ENCODE measurements at regions not wholly inside any gene's neighbourhood (a gene's known extent, or its start where the extent isn't known, plus 50 kb on each side); places are given as distances from the start of the nearest gene placed in this dataset.

DNA sequence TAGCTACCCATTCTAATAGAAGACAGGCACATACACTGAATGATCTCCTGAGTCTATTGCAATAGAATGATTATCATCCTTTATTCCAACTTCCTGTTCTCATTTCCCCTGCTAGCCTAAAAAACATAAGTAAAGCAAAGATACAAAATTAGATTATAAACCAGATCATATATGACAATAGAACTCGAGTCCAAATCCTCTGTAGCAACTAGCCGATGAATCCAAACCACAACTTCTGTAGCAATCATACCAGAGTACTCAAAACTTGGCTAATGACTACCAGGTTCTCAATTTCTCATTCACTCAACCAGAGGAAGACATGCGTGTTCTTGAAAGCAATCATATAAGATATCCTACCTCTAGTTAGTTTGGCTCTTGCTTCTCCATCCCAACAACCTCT lies 622.1 kb downstream of the PSAT1 start:
- H3K9ac ChIP-seq (ENCODE audit: insufficient read depth, low read length, poor library complexity, severe bottlenecking), result no peak overlapping the region
- no peak for DNase-seq
- Mint-ChIP-seq H3K9me3 (peaks cover 2 to 11% (median 6%) of the 10 kb centered on the region in 7 donors), H3K27me3 (ENCODE audit: low read depth in 3 of 3) (no peaks in the 10 kb centered on the region), H3K4me1 (no peaks in the 10 kb centered on the region), H3K4me3 (no peak overlapping the region), H3K27ac (no peak overlapping the region), H3K36me3 (no peaks in the 10 kb centered on the region)
- intact Hi-C loops (cut with micrococcal nuclease), result no loop called here
- TF ChIP-seq, protein P1, sequence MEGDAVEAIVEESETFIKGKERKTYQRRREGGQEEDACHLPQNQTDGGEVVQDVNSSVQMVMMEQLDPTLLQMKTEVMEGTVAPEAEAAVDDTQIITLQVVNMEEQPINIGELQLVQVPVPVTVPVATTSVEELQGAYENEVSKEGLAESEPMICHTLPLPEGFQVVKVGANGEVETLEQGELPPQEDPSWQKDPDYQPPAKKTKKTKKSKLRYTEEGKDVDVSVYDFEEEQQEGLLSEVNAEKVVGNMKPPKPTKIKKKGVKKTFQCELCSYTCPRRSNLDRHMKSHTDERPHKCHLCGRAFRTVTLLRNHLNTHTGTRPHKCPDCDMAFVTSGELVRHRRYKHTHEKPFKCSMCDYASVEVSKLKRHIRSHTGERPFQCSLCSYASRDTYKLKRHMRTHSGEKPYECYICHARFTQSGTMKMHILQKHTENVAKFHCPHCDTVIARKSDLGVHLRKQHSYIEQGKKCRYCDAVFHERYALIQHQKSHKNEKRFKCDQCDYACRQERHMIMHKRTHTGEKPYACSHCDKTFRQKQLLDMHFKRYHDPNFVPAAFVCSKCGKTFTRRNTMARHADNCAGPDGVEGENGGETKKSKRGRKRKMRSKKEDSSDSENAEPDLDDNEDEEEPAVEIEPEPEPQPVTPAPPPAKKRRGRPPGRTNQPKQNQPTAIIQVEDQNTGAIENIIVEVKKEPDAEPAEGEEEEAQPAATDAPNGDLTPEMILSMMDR (IDR thresholded peaks at IDR 0.05), result no peak
- no peak overlapping the region for H3K4me2 ChIP-seq (replicated peaks; ENCODE audit: extremely low read depth, low read length, poor library complexity, severe bottlenecking)
- H3K9me3 ChIP-seq (replicated peaks in 1 of 2; ENCODE audit: control insufficient read depth in 1 of 2, insufficient read depth in 1 of 2, low read length in 2 of 2), result peaks cover 6 to 7% of the 10 kb centered on the region in 2 donors
- H3K27me3 ChIP-seq (ENCODE audit: control insufficient read depth in 2 of 2, insufficient read depth in 2 of 2, low read length in 2 of 2), result no peaks in the 10 kb centered on the region
- no peaks in the 10 kb centered on the region for H4K20me1 ChIP-seq (ENCODE audit: insufficient read depth, low read length)
- H3K36me3 ChIP-seq (replicated peaks in 1 of 2; ENCODE audit: control insufficient read depth in 1 of 2, insufficient read depth in 2 of 2, low read length in 2 of 2), result no peaks in the 10 kb centered on the region
- WGBS (ENCODE audit: insufficient coverage), result 90% methylated on average over 3 of the region's 3 CpGs
- no peaks in the 10 kb centered on the region for H3K79me2 ChIP-seq (ENCODE audit: insufficient read depth, low read length)
- no peak overlapping the region for H3K27ac ChIP-seq (ENCODE audit: low read depth in 1 of 2, low read length in 2 of 2)
- H3K4me3 ChIP-seq (replicated peaks in 1 of 3; ENCODE audit: low read depth in 2 of 3, low read length in 3 of 3), result no peak overlapping the region
- H2AFZ ChIP-seq (ENCODE audit: insufficient read depth, low read depth, low read length, poor library complexity, severe bottlenecking), result no peak overlapping the region
- no peaks in the 10 kb centered on the region for H3K4me1 ChIP-seq (ENCODE audit: control insufficient read depth in 1 of 2, insufficient read depth in 2 of 2, low read length in 2 of 2)

DNA sequence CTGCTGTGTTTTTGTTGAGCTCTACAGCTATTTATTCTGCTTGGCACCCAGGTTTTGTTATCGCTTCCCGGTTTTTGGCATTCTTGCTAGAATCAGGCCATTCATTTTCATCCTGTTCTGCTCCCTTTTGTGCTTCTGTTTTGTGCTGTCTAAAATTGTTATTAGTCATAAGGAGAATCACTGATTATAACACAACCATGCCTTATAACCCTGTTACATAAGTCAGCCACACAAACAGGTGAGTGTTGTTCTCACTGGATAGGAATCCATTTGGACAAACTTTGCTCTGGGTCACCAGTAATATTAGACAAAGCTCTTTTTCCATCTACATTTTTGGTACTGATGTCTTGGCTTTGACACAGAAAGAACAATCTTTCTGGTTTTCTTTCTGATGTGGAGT lies 622.8 kb downstream of the PSAT1 start:
- H3K4me1 ChIP-seq (ENCODE audit: control insufficient read depth in 1 of 2, insufficient read depth in 2 of 2, low read length in 2 of 2), result no peaks in the 10 kb centered on the region
- no peak overlapping the region for H3K27ac Mint-ChIP-seq

More for the DNA sequence above, 622.8 kb downstream of the PSAT1 start:
- Histone ChIP-seq H3K36me3 (replicated peaks in 1 of 2; ENCODE audit: control insufficient read depth in 1 of 2, insufficient read depth in 2 of 2, low read length in 2 of 2) (no peaks in the 10 kb centered on the region), H3K9ac (ENCODE audit: insufficient read depth, low read length, poor library complexity, severe bottlenecking) (no peak overlapping the region), H3K27ac (ENCODE audit: low read depth in 1 of 2, low read length in 2 of 2) (no peak overlapping the region), H4K20me1 (ENCODE audit: insufficient read depth, low read length) (no peaks in the 10 kb centered on the region), H2AFZ (ENCODE audit: insufficient read depth, low read depth, low read length, poor library complexity, severe bottlenecking) (no peak overlapping the region), H3K79me2 (ENCODE audit: insufficient read depth, low read length) (no peaks in the 10 kb centered on the region), H3K4me3 (replicated peaks in 1 of 3; ENCODE audit: low read depth in 2 of 3, low read length in 3 of 3) (no peak overlapping the region), H3K9me3 (replicated peaks in 1 of 2; ENCODE audit: control insufficient read depth in 1 of 2, insufficient read depth in 1 of 2, low read length in 2 of 2) (peaks cover 6 to 7% of the 10 kb centered on the region in 2 donors), H3K27me3 (ENCODE audit: control insufficient read depth in 2 of 2, insufficient read depth in 2 of 2, low read length in 2 of 2) (no peaks in the 10 kb centered on the region), H3K4me2 (replicated peaks; ENCODE audit: extremely low read depth, low read length, poor library complexity, severe bottlenecking) (no peak overlapping the region)
- TF ChIP-seq, protein P1 (IDR thresholded peaks at IDR 0.05), result no peak
- no peaks in the 10 kb centered on the region for H3K36me3 Mint-ChIP-seq
- no peaks in the 10 kb centered on the region for H3K27me3 Mint-ChIP-seq (ENCODE audit: low read depth in 3 of 3)
- peaks cover 2 to 11% (median 6%) of the 10 kb centered on the region in 7 donors for H3K9me3 Mint-ChIP-seq
- DNase-seq, result no peak
- intact Hi-C loops (cut with micrococcal nuclease), result no loop called here
- no peaks in the 10 kb centered on the region for H3K4me1 Mint-ChIP-seq
- no peak overlapping the region for H3K4me3 Mint-ChIP-seq
- WGBS (ENCODE audit: insufficient coverage), result 90% methylated on average over 2 of the region's 2 CpGs

Data from CD14-positive monocyte (primary cell).